ENCODE measurements at regions not wholly inside any gene's neighbourhood (a gene's known extent, or its start where the extent isn't known, plus 50 kb on each side); places are given as distances from the start of the nearest gene placed in this dataset.

- intact Hi-C loops (cut with DNase I): no loop called here
- TF ChIP-seq, protein P1, sequence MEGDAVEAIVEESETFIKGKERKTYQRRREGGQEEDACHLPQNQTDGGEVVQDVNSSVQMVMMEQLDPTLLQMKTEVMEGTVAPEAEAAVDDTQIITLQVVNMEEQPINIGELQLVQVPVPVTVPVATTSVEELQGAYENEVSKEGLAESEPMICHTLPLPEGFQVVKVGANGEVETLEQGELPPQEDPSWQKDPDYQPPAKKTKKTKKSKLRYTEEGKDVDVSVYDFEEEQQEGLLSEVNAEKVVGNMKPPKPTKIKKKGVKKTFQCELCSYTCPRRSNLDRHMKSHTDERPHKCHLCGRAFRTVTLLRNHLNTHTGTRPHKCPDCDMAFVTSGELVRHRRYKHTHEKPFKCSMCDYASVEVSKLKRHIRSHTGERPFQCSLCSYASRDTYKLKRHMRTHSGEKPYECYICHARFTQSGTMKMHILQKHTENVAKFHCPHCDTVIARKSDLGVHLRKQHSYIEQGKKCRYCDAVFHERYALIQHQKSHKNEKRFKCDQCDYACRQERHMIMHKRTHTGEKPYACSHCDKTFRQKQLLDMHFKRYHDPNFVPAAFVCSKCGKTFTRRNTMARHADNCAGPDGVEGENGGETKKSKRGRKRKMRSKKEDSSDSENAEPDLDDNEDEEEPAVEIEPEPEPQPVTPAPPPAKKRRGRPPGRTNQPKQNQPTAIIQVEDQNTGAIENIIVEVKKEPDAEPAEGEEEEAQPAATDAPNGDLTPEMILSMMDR (IDR thresholded peaks at IDR 0.05): no peak
- H3K4me1 ChIP-seq: no peaks in the 10 kb centered on the region
- no peaks in the 10 kb centered on the region for H3K36me3 ChIP-seq
- no peaks in the 10 kb centered on the region for H3K27me3 ChIP-seq
- no peak for DNase-seq (ENCODE audit: extremely low spot score in 2 of 2)
- peak overlapping the region; percentile 86 for H3K27ac ChIP-seq
- no peaks in the 10 kb centered on the region for H3K9me3 ChIP-seq
- peak overlapping the region in 1 of 2 donors; percentile 46 for H3K4me3 ChIP-seq
Measured at GRCh38 chr1:88463401-88463985, 220.6 kb upstream of the PKN2 start.

DNA sequence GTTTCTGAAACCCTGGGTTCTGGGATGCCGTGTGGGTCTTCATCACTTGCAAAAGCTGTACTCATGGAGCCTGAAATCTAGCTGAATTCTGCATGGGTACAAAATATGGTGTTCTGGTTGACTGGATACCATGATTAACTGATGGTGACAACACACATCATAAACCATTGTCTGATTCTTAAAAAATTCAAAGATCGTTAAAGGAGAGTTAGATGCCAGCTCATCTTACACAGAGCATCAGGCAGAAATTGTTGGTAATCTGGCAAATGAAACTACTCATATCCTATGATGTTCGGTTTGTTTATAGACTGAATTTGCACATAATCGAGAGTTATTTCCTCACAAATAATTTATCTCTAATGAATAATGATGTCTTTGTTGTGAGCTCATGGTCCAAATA is 218.1 kb upstream of the PKN2 start:
- Histone ChIP-seq H3K4me3 (no peak overlapping the region), H3K4me1 (no peaks in the 10 kb centered on the region), H3K27ac (no peak overlapping the region), H3K27me3 (no peaks in the 10 kb centered on the region), H3K9me3 (no peaks in the 10 kb centered on the region), H3K36me3 (no peaks in the 10 kb centered on the region)
- intact Hi-C loops (cut with DNase I): no loop called here
- TF ChIP-seq POLR2AphosphoS5 (IDR thresholded peaks at IDR 0.05; ENCODE audit: insufficient read depth in 1 of 2, low read depth in 1 of 2): no peak
- TF ChIP-seq, protein P1 (IDR thresholded peaks at IDR 0.05): no peak
- no peak for DNase-seq (ENCODE audit: extremely low spot score in 2 of 2)

- intact Hi-C loops (cut with DNase I): no loop called here
- no peak overlapping the region for H3K27ac ChIP-seq
- no peak overlapping the region for H3K4me3 ChIP-seq
- H3K9me3 ChIP-seq: no peaks in the 10 kb centered on the region
- H3K36me3 ChIP-seq: no peaks in the 10 kb centered on the region
- no peaks in the 10 kb centered on the region for H3K4me1 ChIP-seq
- TF ChIP-seq, protein P1 (IDR thresholded peaks at IDR 0.05): no peak
- TF ChIP-seq POLR2AphosphoS5 (IDR thresholded peaks at IDR 0.05; ENCODE audit: insufficient read depth in 1 of 2, low read depth in 1 of 2) (no peak), POLR2A (IDR thresholded peaks at IDR 0.05) (no peak)
- DNase-seq (ENCODE audit: extremely low spot score in 2 of 2): no peak
- no peaks in the 10 kb centered on the region for H3K27me3 ChIP-seq
Measured at GRCh38 chr1:88466899-88467580, 217.0 kb upstream of the PKN2 start.

DNA sequence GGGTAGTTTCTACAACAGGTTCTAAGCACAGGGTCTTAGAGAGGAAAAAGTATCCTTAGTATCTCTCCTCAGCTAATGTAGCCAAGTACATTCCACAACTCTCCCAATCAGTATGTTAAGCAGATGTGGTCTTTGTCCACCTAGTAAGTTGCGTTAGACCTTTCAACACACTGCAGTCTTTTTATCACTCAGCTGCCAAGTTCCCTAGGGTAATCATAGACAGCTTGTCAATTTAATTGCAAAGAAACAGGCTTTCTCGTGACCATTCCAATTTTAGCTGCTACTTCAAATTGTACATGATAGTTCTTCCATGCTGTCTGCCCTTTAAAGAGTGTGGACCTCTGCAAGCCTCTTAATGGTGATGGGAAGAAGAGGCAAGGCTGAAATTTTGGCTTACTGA is 211.8 kb upstream of the PKN2 start:
- H3K27ac ChIP-seq: no peak overlapping the region
- H3K9me3 ChIP-seq: no peaks in the 10 kb centered on the region
- no peak for TF ChIP-seq POLR2A (IDR thresholded peaks at IDR 0.05)
- no peak for TF ChIP-seq POLR2AphosphoS5 (IDR thresholded peaks at IDR 0.05; ENCODE audit: insufficient read depth in 1 of 2, low read depth in 1 of 2)
- TF ChIP-seq, protein P1 (IDR thresholded peaks at IDR 0.05): no peak
- H3K36me3 ChIP-seq: no peaks in the 10 kb centered on the region
- H3K27me3 ChIP-seq: no peaks in the 10 kb centered on the region
- intact Hi-C loops (cut with DNase I): no loop called here
- H3K4me3 ChIP-seq: no peak overlapping the region
- no peaks in the 10 kb centered on the region for H3K4me1 ChIP-seq
- no peak for DNase-seq (ENCODE audit: extremely low spot score in 2 of 2)

DNA sequence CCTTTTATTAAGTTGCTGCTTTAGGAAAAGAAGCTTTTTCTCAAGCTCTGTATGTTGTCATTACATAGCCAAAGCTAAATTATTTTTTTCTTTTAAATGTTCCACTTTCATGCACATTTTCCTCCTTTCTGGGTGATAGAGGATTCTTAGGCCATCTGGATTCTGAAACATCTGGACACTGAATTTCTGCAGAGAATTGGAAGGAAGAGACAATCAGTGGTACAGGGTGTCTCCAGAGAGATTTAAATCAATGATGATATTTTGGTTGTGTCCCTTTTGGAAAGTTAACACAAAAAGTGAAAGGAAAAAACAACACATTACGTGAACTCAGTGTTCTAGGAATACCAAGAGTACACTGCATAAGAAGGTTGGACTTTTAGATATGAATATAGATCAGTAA is 211.4 kb upstream of the PKN2 start:
- H3K27me3 ChIP-seq: no peaks in the 10 kb centered on the region
- H3K36me3 ChIP-seq: no peaks in the 10 kb centered on the region
- H3K4me3 ChIP-seq: no peak overlapping the region
- no peak for DNase-seq (ENCODE audit: extremely low spot score in 2 of 2)
- no peak overlapping the region for H3K27ac ChIP-seq
- intact Hi-C loops (cut with DNase I): no loop called here
- H3K4me1 ChIP-seq: no peaks in the 10 kb centered on the region
- H3K9me3 ChIP-seq: no peaks in the 10 kb centered on the region
- TF ChIP-seq POLR2A (IDR thresholded peaks at IDR 0.05) (no peak), POLR2AphosphoS5 (IDR thresholded peaks at IDR 0.05; ENCODE audit: insufficient read depth in 1 of 2, low read depth in 1 of 2) (no peak)
- TF ChIP-seq, protein P1 (IDR thresholded peaks at IDR 0.05): no peak
